Stimulated activated CD4-positive, alpha-beta T cell treated with anti-CD3 and anti-CD28 coated beads, Interleukin-4, amount 100 ng/mL, for 4 hours (primary cell): ENCODE measurements at regions not wholly inside any gene's neighbourhood (a gene's known extent, or its start where the extent isn't known, plus 50 kb on each side); places are given as distances from the start of the nearest gene placed in this dataset.
"Not testable (repeated sequence)": the region's sequence is repeated elsewhere in the genome, so short reads cannot be mapped to it uniquely, and the experiment has no call there.

Source experiments
- DNase-seq, 2 experiments: peaks; one replicate each; pipeline ENCODE4 v3.0.0-alpha.2; 2020

DNA sequence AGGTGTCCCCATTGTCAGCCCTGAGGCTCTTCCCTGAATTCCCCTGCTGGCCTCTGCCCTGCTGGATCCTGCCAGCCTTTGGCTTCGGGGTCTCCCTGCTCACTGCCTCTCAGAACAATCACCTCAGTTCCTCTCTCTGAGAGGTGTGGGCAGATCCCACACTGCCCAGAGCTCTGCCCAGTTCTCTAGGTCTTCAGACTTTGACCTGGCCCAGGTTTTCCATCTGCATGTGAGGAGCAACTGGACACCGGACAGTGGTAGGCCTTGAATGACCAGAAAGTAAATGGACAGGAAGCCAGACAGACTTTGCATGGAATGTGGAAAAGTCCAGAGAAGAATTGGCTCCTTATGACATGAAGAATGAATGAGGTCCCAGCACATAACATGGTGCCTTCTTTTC lies 111.8 kb downstream of the FOXD4L6 start:
- DNase-seq = not testable (repeated sequence)

DNA sequence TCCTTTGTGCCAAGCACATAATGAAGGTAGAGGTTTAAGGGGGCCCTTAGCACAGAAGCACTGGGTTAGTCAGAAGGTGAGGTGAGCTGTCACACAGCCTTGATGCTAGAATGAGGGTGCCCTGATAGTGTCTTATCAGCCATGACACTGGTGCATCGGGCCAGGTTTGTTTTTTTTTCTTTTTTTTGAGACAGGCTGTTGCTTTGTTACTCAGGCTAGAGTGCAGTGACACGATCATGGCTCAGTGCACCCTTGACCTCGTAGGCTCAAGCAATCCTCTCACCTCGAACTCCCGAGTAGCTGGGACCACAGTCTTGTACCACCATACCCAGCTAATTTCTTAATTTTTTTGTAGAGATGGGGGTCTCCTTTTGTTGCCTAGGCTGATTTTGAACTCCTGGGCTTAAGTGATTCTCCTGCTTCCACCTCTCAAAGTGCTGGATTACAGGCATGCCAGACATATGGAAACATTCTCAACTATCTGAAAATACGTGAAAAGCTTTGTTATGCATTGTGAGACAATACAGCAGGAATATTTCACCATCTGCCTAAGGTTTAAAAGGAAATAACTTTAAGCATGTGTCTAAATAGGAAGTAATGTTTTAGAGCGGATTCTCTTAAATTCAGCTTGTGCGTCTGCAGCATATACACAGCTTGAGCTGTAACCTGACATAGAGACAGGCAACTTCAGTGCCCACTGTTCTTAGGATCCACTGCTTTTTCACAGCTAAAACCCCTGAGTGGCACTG lies 128.4 kb downstream of the FOXD4L6 start:
- not testable (repeated sequence) for DNase-seq

DNA sequence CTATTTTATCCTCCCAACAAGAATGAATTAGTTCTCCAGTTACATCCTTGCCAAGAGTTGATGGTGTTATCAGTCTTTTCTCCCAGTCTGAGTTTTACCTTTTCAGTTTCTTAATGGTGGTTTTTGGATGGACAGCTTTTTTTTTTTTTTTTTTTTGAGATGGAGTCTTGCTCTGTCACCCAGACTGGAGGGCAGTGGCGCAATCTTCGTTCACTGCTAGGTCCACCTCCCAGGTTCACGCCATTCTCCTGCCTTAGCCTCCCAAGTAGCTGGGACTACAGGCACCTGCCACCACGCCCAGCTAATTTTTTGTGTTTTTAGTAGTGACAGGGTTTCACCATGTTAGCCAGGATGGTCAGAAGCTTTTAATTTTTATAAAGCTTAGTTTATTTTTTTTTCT lies 133.0 kb downstream of the FOXD4L6 start:
- DNase-seq = not testable (repeated sequence)

DNA sequence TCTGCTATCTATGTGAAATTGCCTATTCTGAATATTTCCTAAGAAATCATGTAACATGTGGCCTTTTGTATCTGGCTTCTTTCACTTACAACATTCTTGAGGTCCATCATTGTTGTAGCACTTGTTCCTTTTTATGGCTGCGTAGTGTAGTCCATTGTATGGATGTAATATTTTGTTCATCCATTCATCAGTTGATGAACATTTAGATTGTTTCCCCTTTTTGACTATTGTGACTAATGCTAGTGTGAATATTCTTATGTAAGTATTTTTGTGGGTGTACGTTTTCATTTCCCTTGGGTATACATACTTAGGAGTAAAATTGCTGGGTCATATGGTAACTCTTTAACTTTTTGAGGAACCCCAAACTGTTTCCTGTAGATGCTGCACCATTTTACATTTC lies 134.6 kb downstream of the FOXD4L6 start:
- not testable (repeated sequence) for DNase-seq

DNA sequence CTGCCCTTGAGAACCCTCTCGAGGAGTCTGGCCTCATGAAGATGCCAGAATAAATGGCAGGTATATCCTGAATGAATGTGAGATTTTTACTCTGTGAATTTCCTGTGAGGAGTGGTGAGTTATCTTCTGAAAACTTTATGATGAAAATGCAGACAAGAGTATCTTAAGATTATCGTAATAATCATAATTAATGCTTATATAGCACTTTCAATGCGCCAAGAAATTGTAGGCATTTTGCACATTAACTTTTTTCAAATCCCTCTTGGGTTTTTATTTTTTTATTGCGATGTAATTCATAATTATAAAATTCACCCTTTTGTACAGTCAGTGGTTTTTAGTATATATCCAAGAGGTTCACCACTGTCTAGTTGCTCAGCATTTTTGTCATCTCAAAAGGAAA lies 135.1 kb downstream of the FOXD4L6 start:
- not testable (repeated sequence) for DNase-seq

DNA sequence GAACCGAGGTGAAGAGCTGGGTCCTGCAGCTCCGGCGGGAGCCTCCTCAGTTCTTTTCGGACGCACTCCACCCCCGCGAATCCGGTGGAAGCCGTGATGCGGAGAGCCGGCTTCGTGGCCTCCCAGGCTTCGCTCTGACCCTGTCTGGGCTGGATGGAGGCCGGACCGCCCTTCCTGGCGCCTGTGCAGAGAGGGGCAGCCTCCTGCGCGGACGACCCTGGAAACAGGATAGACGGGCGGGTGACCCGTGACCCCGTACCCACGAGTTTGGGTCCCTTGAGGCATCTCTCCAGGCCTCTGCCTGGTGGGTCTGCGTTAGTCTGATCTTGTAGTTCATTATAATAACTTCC lies 136.0 kb downstream of the FOXD4L6 start:
- DNase-seq = peak in 1 of 2 experiments; percentile 45

DNA sequence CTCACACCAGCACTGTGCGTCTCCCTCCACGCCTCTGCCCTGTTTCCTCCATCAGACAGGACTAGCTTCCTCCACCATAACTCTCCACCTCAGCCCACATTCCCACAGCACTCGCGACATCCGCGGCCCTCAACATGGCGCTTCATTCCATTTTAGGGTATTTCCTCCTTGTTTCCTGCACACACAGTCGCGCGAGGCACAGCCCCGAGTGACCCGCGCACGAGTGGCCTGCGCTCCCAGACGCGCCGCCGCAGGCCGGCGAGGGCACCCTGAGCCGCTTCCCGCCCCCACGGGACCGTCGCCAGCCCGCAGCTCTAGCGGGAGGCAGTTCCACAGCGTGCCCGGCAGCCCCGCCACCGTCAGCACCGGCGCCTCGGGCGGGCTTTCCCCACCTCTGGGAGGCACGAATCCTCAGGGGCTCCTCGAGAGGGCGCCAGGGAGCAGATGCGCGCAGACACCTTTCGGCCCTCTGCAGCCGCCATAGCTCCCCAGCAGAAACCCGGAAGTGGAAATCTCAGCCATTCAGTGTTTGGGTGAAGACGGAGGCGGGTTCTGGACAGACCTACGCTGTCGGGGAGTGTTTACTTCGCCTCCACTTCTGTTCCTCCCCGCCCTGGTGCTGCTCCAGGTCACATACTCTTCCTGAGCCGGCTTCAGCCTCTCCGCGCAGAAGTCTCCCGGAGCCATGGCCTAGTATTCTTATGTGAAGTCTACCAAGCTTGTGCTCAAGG lies 136.6 kb downstream of the FOXD4L6 start:
- peak; percentile 97 to 99 for DNase-seq

DNA sequence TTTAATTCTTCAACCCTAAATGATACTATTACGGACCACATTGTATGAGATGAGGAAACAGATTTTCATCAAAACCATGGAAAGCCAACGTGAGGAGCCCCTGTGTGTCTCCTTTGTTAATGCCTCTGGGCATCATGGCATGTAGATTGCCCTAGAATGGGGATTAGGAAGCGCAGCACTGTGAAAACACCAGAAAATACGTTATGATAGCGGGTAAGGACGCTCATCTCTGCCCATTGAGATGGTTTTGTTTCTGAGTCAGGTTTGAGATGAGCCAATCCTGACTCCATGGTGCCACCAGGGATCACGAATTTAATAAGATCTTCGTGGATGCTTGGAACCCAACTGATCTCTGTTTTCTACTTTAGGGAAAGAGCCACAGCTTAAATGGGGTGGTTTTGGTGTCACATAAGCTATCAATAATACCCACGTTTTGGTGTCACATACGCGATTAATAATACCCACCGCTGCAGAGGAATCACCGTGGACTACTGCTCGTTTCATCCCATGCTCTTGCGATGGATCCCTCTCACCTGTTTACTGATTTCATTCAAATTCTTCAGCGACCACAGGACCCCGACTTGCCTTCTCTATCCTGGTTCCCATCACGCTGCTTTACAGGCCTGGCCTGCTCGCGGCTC lies 137.3 kb downstream of the FOXD4L6 start:
- DNase-seq = not testable (repeated sequence)

DNA sequence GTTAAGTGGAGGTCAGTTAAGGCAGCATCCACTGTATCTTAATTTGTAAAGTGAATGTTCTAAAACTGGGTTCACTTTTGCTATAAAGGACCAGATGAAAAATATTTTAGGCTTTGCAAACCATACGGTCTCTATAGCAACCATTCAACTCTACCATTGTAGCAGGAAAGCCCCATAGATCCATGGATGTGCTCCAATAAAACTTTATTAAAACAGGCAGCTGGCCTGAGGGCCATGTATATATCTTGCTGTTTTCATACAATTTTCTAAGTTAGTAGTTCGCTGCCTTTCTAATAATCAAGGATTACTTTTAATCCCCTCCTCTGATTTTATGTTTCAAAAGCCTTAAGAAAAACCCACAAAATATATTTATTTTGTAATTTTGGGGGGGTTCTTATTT lies 142.1 kb downstream of the FOXD4L6 start:
- not testable (repeated sequence) for DNase-seq

DNA sequence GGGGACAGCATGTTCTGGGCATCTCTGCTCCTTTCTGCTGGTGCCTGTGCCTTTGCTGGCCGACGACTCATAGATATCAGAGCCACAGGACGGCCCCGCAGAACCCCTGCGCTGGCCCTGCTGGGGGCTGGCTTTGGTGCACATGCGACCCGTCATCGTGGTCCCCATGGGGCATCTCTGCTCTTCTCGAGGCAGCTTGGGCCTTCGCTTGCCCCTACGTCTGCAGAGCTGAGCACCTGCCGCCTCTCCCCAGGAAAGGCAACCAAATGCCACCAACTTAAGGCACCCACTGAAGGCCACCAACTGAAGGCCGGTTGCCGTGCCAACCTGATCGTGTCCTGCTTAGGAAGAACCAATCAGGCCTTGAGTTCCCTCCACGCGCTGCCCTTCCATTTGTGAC lies 153.1 kb downstream of the FOXD4L6 start:
- DNase-seq = not testable (repeated sequence)

DNA sequence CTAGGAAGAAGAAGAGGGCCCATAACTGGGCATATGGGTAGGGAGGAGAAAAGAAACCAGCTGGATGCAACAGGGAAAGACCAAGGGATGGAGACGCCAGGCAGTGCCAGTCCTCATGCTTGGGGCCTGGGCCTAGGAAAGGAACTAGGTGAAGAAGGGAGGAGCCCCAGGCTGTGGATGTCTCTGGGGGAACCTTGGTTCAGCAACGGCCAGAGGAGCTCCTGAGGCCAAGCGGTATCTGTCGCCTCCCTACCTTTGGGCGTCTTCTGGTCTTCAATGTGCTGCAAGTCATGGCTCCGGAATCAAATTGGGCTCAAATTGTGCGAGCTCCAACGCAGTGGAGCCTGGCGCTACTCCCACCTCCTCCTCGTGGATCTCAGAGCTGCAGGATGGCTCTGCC lies 153.6 kb downstream of the FOXD4L6 start:
- not testable (repeated sequence) for DNase-seq

DNA sequence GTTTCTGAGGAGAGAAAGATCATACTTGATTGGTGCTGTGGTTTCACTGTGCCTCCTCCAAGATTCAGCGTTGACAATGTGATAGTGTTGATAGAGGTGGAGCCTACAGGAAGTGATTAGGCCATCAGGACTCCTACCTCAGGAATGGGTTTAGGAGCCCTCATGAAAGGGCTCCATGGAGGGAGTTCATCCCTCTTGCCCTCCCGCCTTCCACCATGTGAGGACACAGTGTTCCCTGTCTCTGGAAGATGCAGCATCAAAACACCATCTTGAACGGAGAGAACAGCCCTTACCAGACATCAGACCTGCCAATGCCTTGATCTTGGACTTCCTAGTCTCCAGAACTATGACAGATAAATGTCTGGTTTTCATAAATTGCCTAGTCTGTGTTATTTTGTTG lies 156.7 kb downstream of the FOXD4L6 start:
- not testable (repeated sequence) for DNase-seq

DNA sequence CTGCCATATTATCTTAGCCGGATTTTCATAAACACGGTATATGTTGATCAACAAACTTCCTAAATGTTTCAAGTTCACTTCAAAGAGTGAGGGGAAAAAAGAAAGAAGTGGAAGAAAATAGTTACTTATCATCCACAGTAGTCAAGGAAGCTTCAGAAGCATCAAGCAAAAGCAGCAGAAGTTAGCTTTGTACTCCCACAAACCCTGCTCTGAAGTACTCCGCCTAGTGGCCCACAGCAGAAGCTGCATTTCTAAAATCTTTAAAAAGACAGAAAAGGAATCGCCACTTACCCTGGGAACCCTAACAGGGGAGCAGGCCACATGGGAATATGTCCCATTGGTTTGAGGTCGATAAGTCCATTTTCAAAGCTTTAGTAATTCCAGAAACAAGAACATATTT lies 158.1 kb downstream of the FOXD4L6 start:
- DNase-seq = not testable (repeated sequence)

DNA sequence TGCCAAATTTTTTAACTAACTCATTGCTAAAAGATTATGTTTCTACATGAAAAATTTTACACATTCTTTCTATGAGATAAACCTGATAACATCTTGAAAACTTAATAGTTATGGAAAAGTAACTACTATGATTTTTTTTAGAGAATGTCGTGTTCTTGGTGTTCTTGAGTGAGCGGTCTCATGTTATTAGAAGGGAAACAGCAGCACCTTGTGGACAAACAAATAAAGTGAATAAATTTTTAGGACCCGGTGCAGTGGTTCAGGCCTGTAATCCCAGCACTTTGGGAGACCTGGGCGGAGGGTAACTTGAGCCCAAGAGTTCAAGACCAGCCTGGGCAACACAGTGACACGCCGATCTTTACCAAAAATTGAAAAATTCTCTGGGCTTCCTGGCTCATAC lies 166.0 kb downstream of the FOXD4L6 start:
- DNase-seq = not testable (repeated sequence)

DNA sequence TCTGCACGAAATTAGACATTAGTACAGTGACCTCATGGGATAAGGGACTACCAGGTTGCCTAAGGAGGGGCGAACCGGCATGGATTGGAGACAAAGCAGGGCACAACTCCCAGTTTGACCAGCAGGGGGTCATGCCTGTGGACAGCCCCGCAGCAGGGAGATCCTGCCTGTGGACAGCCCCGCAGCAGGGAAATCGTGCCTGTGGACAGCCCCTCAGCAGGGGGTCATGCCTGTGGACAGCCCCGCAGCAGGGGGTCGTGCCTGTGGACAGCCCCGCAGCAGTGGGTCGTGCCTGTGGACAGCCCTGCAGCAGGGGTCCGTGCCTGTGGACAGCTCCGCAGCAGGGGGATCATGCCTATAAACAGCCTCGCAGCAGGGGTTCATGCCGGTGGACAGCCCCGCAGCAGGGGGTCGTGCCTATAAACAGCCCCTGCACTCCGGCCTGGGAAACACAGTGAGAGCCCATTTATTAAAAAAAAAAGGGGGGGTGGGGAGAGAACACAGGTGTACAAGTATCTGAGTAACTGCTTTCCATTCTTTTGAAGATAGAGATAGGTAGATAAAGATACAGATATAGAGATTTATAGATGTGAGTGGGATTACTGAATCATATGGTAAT lies 176.5 kb downstream of the FOXD4L6 start:
- DNase-seq = not testable (repeated sequence)

DNA sequence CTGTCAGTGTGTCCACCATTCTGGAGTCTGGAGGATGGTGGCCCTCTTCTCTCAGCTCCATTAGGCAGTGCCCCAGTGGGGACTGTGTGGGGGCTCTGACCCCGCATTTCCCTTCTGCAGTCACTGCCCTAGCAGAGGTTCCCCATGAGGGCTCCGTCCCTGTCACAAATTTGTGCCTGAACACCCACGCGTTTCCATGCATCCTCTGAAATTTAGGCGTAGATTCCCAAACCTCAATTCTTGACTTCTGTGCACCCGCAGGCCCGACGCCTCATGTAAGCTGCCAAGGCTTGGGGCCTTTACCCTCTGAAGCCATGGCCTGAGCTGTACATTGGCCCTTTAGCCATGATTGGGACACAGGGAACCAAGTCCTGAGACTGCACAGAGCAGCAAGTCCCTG lies 182.3 kb downstream of the FOXD4L6 start:
- not testable (repeated sequence) for DNase-seq

DNA sequence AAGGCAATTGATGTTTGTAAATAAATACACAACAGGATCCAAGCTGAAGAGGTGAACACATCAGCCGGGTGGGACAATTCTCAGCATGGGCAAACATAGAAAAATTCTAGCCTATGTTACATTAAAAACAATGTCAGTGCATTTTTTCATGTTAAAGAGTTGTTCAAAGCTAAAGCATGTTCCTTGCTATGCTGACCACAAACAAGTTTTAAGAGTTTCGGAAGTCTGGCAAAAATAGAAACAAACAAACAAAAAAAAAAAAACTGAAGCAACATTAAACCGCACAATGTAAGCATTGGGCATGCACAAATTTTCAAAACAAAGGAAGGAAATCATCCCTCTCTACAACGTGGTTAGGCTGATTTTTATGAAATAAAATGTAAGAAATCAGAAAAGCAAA lies 185.8 kb downstream of the FOXD4L6 start:
- not testable (repeated sequence) for DNase-seq

DNA sequence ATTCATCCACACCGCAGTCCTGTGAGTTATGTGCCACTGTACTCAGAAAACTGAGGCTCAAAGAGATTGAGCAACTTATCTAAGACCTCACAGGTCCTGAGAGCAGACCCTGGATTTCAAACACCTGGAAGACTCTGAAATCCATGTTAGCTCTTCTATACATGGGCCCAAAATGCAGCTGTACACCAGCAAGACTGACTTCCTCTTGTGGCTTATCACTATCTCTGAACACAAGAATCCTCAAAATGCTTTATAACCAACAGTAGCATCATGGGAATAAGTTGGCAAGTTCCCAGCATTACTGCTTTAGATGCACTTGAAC lies 188.6 kb downstream of the FOXD4L6 start:
- DNase-seq = not testable (repeated sequence)

DNA sequence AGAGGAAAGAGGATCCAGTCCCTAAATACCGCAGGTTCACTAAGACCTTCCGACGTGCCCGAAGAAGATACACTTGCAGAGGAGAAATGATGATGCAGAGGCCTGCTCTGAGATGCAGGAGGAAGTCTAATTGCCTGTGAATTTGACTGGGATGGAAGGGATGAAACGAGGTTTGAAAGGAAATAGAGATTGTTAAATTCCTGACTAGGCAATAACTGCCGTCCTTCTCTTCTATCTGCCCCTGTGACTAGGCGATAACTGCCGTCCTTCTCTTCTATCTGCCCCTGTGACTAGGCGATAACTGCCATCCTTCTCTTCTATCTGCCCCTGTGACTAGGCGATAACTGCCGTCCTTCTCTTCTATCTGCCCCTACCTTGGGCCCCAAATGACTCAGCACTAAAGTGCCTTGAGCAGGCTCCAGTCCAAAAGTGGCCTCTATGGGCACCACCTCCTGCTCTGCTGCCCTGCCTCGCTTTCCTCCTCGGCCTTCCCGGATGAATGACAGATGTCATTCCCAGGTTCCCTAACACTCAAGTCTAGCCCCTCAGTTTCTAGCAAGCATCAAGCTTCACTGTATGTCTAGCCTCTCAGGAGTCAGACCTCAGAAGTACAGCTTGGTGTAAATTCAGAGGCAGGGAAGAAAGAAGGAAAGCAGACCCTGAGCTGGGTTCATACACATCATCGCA lies 189.1 kb downstream of the FOXD4L6 start:
- DNase-seq = not testable (repeated sequence)

DNA sequence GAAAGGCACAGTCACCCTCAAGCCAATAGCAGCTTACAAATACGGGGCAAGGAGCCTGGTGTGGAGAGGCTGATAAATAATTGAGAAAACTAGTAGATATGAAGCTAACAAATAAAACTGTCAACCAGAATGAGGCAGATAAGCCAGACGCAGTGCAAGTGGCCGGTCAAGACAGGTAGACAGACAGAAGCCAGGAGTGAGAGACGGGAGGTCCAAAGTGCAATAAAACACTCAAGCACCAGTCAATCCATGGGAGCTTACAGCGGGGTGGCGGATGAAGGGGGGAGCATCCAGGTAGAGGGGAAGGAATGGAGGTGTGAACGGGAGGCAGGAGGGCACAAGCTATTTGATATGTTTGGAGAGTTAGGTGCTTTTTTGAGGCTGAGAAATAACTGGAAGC lies 193.1 kb downstream of the FOXD4L6 start:
- DNase-seq = no peak

DNA sequence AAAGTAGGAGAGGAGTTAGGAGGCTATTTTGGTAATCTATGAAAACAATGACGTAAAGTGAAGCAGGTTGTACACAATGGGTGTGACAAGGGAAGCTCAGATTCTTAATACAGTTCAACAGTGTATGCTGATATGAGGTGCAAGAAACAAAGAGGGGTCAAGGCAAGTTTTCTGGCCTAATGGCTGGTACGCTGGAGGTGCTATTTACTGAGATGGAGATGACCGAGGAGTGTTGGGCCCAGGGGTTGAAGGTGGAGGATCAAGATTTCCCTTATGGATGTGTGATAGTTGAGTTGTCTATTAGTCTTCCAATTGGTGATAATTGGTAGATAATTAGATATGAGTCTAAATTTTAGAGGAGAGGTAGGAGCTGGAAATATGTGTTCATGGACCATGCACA lies 194.0 kb downstream of the FOXD4L6 start:
- not testable (repeated sequence) for DNase-seq

DNA sequence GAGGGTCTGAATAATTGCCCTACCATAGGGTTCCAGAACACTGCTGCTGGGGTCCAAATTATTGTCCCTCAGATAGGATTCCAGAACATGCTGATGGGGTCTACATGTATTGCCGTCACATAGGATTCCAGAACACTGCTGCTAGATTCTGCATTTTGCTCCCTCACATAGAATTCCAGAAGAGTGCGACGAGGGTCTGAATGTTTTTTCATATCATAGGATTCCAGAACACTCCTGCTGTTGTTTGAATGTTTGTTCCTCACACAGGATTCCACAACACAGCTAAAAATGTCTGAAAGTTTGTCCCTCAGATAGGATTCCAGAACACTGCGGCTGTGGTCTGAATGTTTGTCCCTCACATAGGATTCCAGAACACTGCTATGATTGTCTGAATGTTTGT lies 198.1 kb downstream of the FOXD4L6 start:
- DNase-seq = not testable (repeated sequence)

DNA sequence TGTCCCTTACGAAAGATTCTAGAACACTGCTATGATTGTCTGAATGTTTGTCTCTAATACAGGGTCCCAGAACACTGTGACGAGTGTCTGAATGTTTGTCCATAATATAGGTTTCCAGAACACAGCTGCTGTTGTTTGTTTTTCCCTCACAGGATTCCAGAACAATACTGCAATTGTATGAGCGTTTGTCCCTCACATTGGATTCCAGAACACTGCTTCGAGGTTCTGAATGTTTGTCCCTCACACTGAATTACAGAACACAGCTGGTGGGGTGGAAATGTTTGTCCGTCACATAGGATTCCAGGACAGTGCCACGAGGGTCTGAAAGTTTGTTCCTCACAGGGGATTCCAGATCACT lies 199.0 kb downstream of the FOXD4L6 start:
- not testable (repeated sequence) for DNase-seq
